A549 (cell line): ENCODE measurements at regions not wholly inside any gene's neighbourhood (a gene's known extent, or its start where the extent isn't known, plus 50 kb on each side); places are given as distances from the start of the nearest gene placed in this dataset.

Experiments used
- ATAC-seq, 2 experiments: fragments of 200-7000 bp in 1 of 2; fragments of >200 bp in 1 of 2; cut with Nextera tagmentation in 1 of 2; cut with Tn5 transposase in 1 of 2; 3 replicates each; pipeline versions ENCODE4 v1.8.0 to v1.9.1; 2018 to 2020; ENCODE audit warnings: mild to moderate bottlenecking in 1 of 2, moderate library complexity in 1 of 2
- CTCF ChIA-PET: fragments of 300-600 bp; sonication (Branson Sonifier 250); formaldehyde crosslinking; extraction: SDS; loops from one replicate; lab custom pipeline; 2021; ENCODE audit warnings: antibody characterized with exemption, inconsistent platforms; lab: Yijun Ruan, JAX
- POLR2A ChIA-PET: fragments of 350-600 bp; formaldehyde crosslinking; extraction: SDS; loops from one replicate; lab custom pipeline; 2021; ENCODE audit warnings: antibody characterized with exemption, inconsistent platforms; lab: Yijun Ruan, JAX
- DNase-seq, 2 experiments: peaks; one replicate each; pipeline versions ENCODE4 v3.0.0 to v3.0.0-alpha.2; 2011 to 2016; ENCODE audit warnings: low read depth in 1 of 2, low spot score in 1 of 2
- FAIRE-seq: peaks from 2 replicates; lab custom pipeline; 2011; peaks lifted over from hg19 to GRCh38; lab: Jason Lieb, UNC
- H3K27ac ChIP-seq, 2 experiments: fragments of >200 bp; sonication (Bioruptor Twin); formaldehyde crosslinking; 3 replicates each; pipeline ENCODE4 v1.5.1; 2016 to 2017
- H3K4me1 ChIP-seq: fragments of >200 bp; sonication (Bioruptor Twin); formaldehyde crosslinking; 3 replicates; pipeline ENCODE4 v1.6.1; 2016
- H3K4me2 ChIP-seq: fragments of >200 bp; sonication (Bioruptor Twin); formaldehyde crosslinking; 3 replicates; pipeline ENCODE4 v1.6.1; 2016
- H3K4me3 ChIP-seq: fragments of >200 bp; sonication (Bioruptor Twin); formaldehyde crosslinking; 3 replicates; pipeline ENCODE4 v1.5.1; 2016
- H3K9me3 ChIP-seq: fragments of >200 bp; sonication (Bioruptor Twin); formaldehyde crosslinking; 3 replicates; pipeline ENCODE4 v1.6.1; 2016
- BHLHE40 ChIP-seq: IDR thresholded peaks from 2 replicates; pipeline ENCODE4 v1.6.1; 2012; ENCODE audit warnings: low read depth, low read length, inconsistent platforms
- CBX8 ChIP-seq: fragments of 200-600 bp; sonication (generic); IDR thresholded peaks from 2 replicates; pipeline ENCODE4 v1.6.1; 2016
- E2F6 ChIP-seq: IDR thresholded peaks from 2 replicates; pipeline ENCODE4 v1.6.1; 2012; ENCODE audit warnings: low read depth, borderline replicate concordance
- FOSB ChIP-seq: fragments of 250-450 bp; sonication (Bioruptor Pico); IDR thresholded peaks from 2 replicates; pipeline ENCODE4 v1.5.0; 2020; ENCODE audit warnings: mild to moderate bottlenecking, moderate library complexity
- FOSL2 ChIP-seq, 2 experiments: fragments of 450-650 bp in 1 of 2; fragments of >200 bp in 1 of 2; sonication (Bioruptor Twin) in 1 of 2; formaldehyde crosslinking; IDR thresholded peaks; 2 replicates each; pipeline versions ENCODE4 v1.5.0 to v1.6.1; 2016 to 2020; ENCODE audit warnings: mild to moderate bottlenecking in 1 of 2, moderate library complexity in 1 of 2
- GATA3 ChIP-seq: IDR thresholded peaks from 2 replicates; pipeline ENCODE4 v1.6.1; 2012; ENCODE audit warnings: borderline replicate concordance
- HDAC2 ChIP-seq: fragments of 200-600 bp; sonication (generic); IDR thresholded peaks from 2 replicates; pipeline ENCODE4 v1.6.1; 2016
- HEYL ChIP-seq: fragments of 250-450 bp; sonication (Bioruptor Pico); IDR thresholded peaks from 2 replicates; pipeline ENCODE4 v1.8.0; 2021; ENCODE audit warnings: mild to moderate bottlenecking, moderate library complexity
- PHF8 ChIP-seq: fragments of 200-600 bp; sonication (generic); IDR thresholded peaks from 2 replicates; pipeline ENCODE4 v1.6.1; 2016; ENCODE audit warnings: low read depth, mild to moderate bottlenecking, antibody characterized with exemption, moderate library complexity, borderline replicate concordance
- RAD21 ChIP-seq, 2 experiments: fragments of >200 bp in 1 of 2; sonication (Bioruptor Twin) in 1 of 2; formaldehyde crosslinking in 1 of 2; IDR thresholded peaks in 1 of 2; conservative IDR thresholded peaks in 1 of 2; 2 replicates in 1 of 2; 3 replicates in 1 of 2; pipeline ENCODE4 v1.6.1; 2012 to 2018; ENCODE audit warnings: inconsistent platforms in 1 of 2
- RARB ChIP-seq: fragments of 250-450 bp; sonication (Bioruptor Pico); IDR thresholded peaks from 2 replicates; pipeline ENCODE4 v1.8.0; 2021; ENCODE audit warnings: mild to moderate bottlenecking, moderate library complexity
- REST ChIP-seq: fragments of 200-600 bp; sonication (generic); IDR thresholded peaks from 2 replicates; pipeline ENCODE4 v1.6.1; 2016; ENCODE audit warnings: antibody characterized with exemption, mild to moderate bottlenecking, moderate library complexity
- RFX5 ChIP-seq: fragments of 450-650 bp; IDR thresholded peaks from 2 replicates; pipeline ENCODE4 v1.7.1; 2014; ENCODE audit warnings: antibody characterized with exemption, mild to moderate bottlenecking, moderate library complexity
- RNF2 ChIP-seq: fragments of 200-600 bp; sonication (generic); IDR thresholded peaks from 2 replicates; pipeline ENCODE4 v1.6.1; 2016; ENCODE audit warnings: low read depth, mild to moderate bottlenecking, antibody characterized with exemption, moderate library complexity, borderline replicate concordance
- SREBF2 ChIP-seq: fragments of 450-650 bp; IDR thresholded peaks from 2 replicates; pipeline ENCODE4 v1.6.1; 2014; ENCODE audit warnings: mild to moderate bottlenecking, moderate library complexity
- ZFP36 ChIP-seq: fragments of 450-650 bp; IDR thresholded peaks from 2 replicates; pipeline ENCODE4 v1.6.1; 2014; ENCODE audit warnings: borderline replicate concordance; ENCODE audit not compliant: partially characterized antibody
- WGBS: methylation state at CpG from one replicate; pipeline ENCODE4 v1.1.6; 2017; ENCODE audit errors: missing lambda C conversion rate; 5-methylcytosine and 5-hydroxymethylcytosine counted together

GRCh38 chr12:124480469-124481256 is 86.7 kb downstream of the NCOR2 start (continued):
- TF ChIP-seq PHF8 (no peak), RNF2 (no peak), RARB (CRISPR knock-in tag) (no peak), SREBF2 (no peak), RFX5 (no peak), RAD21 (conservative IDR thresholded peaks at IDR 0.05 in 1 of 2, IDR thresholded peaks at IDR 0.05 in 1 of 2) (no peak), CBX8 (no peak), FOSL2 (IDR thresholded peaks at IDR 0.05) (no peak), FOSL2 (CRISPR knock-in tag; IDR thresholded peaks at IDR 0.05) (no peak), REST (no peak), BHLHE40 (no peak)

GRCh38 chr12:124479680-124480468 is 87.5 kb downstream of the NCOR2 start:
- no peak overlapping the region for H3K4me3 ChIP-seq
- peak in 1 of 2 experiments; percentile 8; a peak in 2 of 6 replicates for ATAC-seq
- H3K4me2 ChIP-seq = peak overlapping the region; percentile 54
- H3K4me1 ChIP-seq = peaks cover 27% of the 10 kb centered on the region
- CTCF ChIA-PET = interaction anchor here (0.9 kb wide), 1 partner anchor 35 kb away, joined by 3 read pairs; no protein-coding TSS in a partner anchor
- no peaks in the 10 kb centered on the region for H3K9me3 ChIP-seq
- POLR2A ChIA-PET = no interaction called here
- no peak for DNase-seq
- peak overlapping the region; percentile 71 to 82; a peak in 5 of 6 replicates for H3K27ac ChIP-seq
- no peak for FAIRE-seq
- TF ChIP-seq FOSL2 (IDR thresholded peaks at IDR 0.05) = no peak
- TF ChIP-seq FOSL2 (CRISPR knock-in tag; IDR thresholded peaks at IDR 0.05) = no peak
- TF ChIP-seq, all 56 proteins: peak for 0
- WGBS = 89% methylated on average over 17 of the region's 19 CpGs

- POLR2A ChIA-PET = no interaction called here
- 93% methylated on average over 42 of the region's 42 CpGs for WGBS
- Histone ChIP-seq H3K4me2 (no peak overlapping the region), H3K4me3 (no peak overlapping the region), H3K9me3 (peaks cover 4% of the 10 kb centered on the region; the same call in 2 of the 3 replicates), H3K27ac (peak overlapping the region in 1 of 2 experiments; percentile 82; a peak in 3 of 6 replicates), H3K4me1 (peaks cover 27% of the 10 kb centered on the region)
- DNase-seq (peak in 1 of 2 experiments; percentile 31), ATAC-seq (no peak), FAIRE-seq (no peak)
- CTCF ChIA-PET = interaction anchor here (0.9 to 1.6 kb wide), 2 partner anchors 35 to 293 kb away, joined by 3 to 4 read pairs; no protein-coding TSS in a partner anchor
- TF ChIP-seq HEYL (CRISPR knock-in tag) (no peak), HDAC2 (no peak), E2F6 (no peak), FOSB (CRISPR knock-in tag) (no peak), GATA3 (no peak), PHF8 (no peak), ZFP36 (no peak)
Measured at GRCh38 chr12:124478985-124479645, 88.3 kb downstream of the NCOR2 start.
